ENCODE measurements at regions not wholly inside any gene's neighbourhood (a gene's known extent, or its start where the extent isn't known, plus 50 kb on each side); places are given as distances from the start of the nearest gene placed in this dataset.

DNA sequence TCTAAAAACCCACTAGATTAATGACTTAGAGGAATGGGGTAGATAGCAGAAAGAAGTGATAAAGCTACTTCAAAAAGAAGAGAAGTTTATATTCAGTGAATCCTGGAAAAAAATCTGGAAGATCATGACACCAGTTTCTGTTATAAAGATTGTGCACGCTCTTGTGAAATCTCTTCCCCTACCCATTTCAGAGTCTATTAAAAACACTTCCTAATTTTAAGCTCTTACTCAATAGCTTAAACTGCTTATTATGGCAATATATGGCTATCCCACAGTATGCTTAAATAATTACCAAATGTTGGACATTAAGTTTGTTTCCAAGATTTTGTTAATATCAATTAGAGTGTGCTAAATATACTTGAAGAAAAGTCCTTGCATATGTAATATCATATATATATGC is 585.3 kb upstream of the MAN1A1 start:
- ATAC-seq (ENCODE audit: low read depth) (no peak), DNase-seq (no peak)
- no peaks in the 10 kb centered on the region for H3K4me1 ChIP-seq (ENCODE audit: control insufficient read depth, insufficient read depth, low read length)
- H3K9me3 ChIP-seq (ENCODE audit: control insufficient read depth, insufficient read depth, low read length), result no peaks in the 10 kb centered on the region
- WGBS, 2 experiments (ENCODE audit: extremely low coverage in 2 of 2, insufficient read length in 1 of 2), result no CpG with 5 or more reads among the region's 1 CpG
- H4K8ac ChIP-seq (ENCODE audit: low read depth in 2 of 2, low read length in 2 of 2), result no peak overlapping the region
- no peaks in the 10 kb centered on the region for H3K36me3 ChIP-seq (ENCODE audit: control insufficient read depth, insufficient read depth, low read length)
- in situ Hi-C loops (cut with MboI; ENCODE audit: low sequenced_read_pairs), result no loop called here
- H3K23ac ChIP-seq (ENCODE audit: low read depth, low read length), result no peak overlapping the region
- H2BK15ac ChIP-seq (ENCODE audit: low read depth, low read length), result no peak overlapping the region
- H3K4me2 ChIP-seq (ENCODE audit: low read depth, low read length), result no peak overlapping the region
- no peak overlapping the region for H4K91ac ChIP-seq (ENCODE audit: insufficient read depth, low read depth, low read length)
- no peaks in the 10 kb centered on the region for H3K27me3 ChIP-seq (ENCODE audit: control insufficient read depth, insufficient read depth, low read length)
- no peak overlapping the region for H4K5ac ChIP-seq (ENCODE audit: low read depth, low read length)
- H3K27ac ChIP-seq (ENCODE audit: insufficient read depth, low read length), result no peak overlapping the region
- H2BK5ac ChIP-seq (ENCODE audit: low read depth, low read length, poor library complexity, severe bottlenecking), result no peak overlapping the region
- dilution Hi-C loops (cut with HindIII; ENCODE audit: low sequenced_read_pairs, unreplicated experiment), result no loop called here
- no peak overlapping the region for H2AFZ ChIP-seq (replicated peaks; ENCODE audit: low read length, poor library complexity)
- H2BK120ac ChIP-seq (ENCODE audit: low read depth, low read length), result no peak overlapping the region
- no TSS peak for BruUV-seq (replicated peaks)
- no peaks in the 10 kb centered on the region for H3K79me1 ChIP-seq (ENCODE audit: low read depth in 1 of 2, low read length in 2 of 2)
- H2BK20ac ChIP-seq (ENCODE audit: low read depth, low read length), result no peak overlapping the region
- H4K20me1 ChIP-seq (ENCODE audit: insufficient read depth, low read length), result no peaks in the 10 kb centered on the region
- no peak overlapping the region for H2AK9ac ChIP-seq (replicated peaks; ENCODE audit: low read depth, low read length, poor library complexity)
- no peak overlapping the region for H3K56ac ChIP-seq (ENCODE audit: extremely low read depth, insufficient read depth, low read length)
- ChIA-PET CTCF (interaction anchor here (0.5 kb wide), 1 partner anchor 1059 kb away, joined by 3 read pairs; no protein-coding TSS in a partner anchor), POLR2A (ENCODE audit: unreplicated experiment) (no interaction called here)
- intact Hi-C loops (cut with micrococcal nuclease), result no loop called here
- H3K9me1 ChIP-seq (ENCODE audit: insufficient read depth, low read length), result no peaks in the 10 kb centered on the region
- H3K14ac ChIP-seq (replicated peaks; ENCODE audit: low read depth, low read length), result no peak overlapping the region
- H3K4ac ChIP-seq (ENCODE audit: low read depth, low read length), result no peak overlapping the region
- no peak overlapping the region for H3K18ac ChIP-seq (ENCODE audit: low read depth, low read length)
- H3K4me3 ChIP-seq (ENCODE audit: insufficient read depth, low read depth, low read length), result no peak overlapping the region
- no peak overlapping the region for H2AK5ac ChIP-seq (ENCODE audit: low read depth, low read length)
- H3K9ac ChIP-seq (ENCODE audit: low read depth, low read length), result no peak overlapping the region
- TF ChIP-seq MXI1 (IDR thresholded peaks at IDR 0.05; ENCODE audit: borderline replicate concordance, low read depth, low read length) (no peak), CEBPB (IDR thresholded peaks at IDR 0.05; ENCODE audit: low read depth, low read length) (no peak), MAZ (IDR thresholded peaks at IDR 0.05; ENCODE audit: borderline replicate concordance, low read depth, low read length) (no peak), RCOR1 (IDR thresholded peaks at IDR 0.05; ENCODE audit: insufficient replicate concordance, low read length) (no peak), MAFK (IDR thresholded peaks at IDR 0.05; ENCODE audit: low read depth, low read length) (no peak), POLR2A (IDR thresholded peaks at IDR 0.05; ENCODE audit: low read depth, low read length) (no peak), NFE2L2 (IDR thresholded peaks at IDR 0.05; ENCODE audit: low read depth, low read length) (no peak)

Measured in IMR-90 (cell line).